DMS79 treated with DMSO at 0.1 percent for 48 hours (cell line): ENCODE measurements at regions not wholly inside any gene's neighbourhood (a gene's known extent, or its start where the extent isn't known, plus 50 kb on each side); places are given as distances from the start of the nearest gene placed in this dataset.
"Not testable (repeated sequence)": the region's sequence is repeated elsewhere in the genome, so short reads cannot be mapped to it uniquely, and the experiment has no call there.

ENCODE experiments used
- DNase-seq: peaks from one replicate; lab custom pipeline; 2025; lab: John Stamatoyannopoulos, UW

DNA sequence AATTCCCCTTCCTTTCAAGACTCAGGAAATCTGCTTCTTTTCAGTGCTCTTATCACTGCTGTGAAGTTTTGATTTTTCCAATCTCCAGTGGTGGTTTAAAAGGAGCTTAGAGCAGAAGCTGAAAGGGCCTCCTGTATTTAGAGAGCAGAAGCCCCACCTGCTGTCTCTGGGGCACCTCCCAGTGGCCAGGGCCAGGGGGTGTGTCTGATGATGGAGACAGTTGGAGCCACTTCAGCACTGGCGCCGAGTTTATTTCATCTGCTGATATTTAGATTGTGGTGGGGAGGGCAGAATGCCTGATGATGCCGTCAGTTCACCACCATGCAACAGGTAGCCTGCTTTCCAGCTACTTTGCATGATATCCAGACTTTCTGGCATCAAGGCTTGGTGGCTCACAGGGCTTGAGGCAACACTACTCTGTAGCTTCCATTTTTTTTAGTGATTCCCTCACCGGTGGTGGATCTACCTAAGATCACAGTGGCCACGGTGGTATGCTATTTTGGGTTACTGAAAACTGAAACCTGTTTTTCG, 371.9 kb downstream of the KCNRG start:
- DNase-seq = no peak

DNA sequence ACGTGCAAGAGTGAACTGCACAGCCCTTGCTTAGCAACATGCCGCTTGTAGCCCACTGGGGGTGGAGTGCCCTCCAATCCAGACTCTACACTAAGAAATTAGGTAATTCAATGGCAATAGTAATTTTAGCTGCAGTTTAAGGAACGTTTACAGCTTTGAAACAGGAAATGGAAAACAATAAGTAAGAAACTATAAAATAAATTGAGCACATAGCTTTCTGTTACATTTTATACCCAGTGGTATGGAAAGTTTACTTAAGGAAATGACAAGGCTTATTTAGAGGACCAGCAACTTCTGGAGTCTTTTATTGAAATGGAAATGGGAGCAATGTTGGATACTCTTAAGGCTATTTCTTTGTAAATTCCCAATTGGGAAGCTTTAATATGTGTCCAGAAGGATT, 373.2 kb downstream of the KCNRG start:
- no peak for DNase-seq

DNA sequence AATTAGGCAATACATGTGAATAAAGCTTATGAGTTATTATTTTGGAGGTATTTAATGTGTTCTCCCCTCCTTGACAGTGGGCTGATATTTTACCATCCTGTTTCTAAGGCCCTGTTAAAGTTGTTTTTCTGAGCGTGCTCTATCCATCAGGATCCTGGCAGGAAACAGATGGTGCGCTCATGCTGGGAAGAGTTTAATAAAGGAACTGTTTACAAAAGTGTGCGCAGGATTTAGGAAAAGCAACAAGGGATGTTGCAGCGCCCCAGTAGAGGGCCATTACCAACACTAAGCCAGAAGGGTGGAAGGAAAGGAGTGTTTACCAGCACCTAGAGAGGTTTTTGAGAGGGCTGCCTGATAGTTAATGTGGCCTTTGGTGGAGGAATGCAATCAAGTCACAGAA, 374.5 kb downstream of the KCNRG start:
- DNase-seq = no peak

DNA sequence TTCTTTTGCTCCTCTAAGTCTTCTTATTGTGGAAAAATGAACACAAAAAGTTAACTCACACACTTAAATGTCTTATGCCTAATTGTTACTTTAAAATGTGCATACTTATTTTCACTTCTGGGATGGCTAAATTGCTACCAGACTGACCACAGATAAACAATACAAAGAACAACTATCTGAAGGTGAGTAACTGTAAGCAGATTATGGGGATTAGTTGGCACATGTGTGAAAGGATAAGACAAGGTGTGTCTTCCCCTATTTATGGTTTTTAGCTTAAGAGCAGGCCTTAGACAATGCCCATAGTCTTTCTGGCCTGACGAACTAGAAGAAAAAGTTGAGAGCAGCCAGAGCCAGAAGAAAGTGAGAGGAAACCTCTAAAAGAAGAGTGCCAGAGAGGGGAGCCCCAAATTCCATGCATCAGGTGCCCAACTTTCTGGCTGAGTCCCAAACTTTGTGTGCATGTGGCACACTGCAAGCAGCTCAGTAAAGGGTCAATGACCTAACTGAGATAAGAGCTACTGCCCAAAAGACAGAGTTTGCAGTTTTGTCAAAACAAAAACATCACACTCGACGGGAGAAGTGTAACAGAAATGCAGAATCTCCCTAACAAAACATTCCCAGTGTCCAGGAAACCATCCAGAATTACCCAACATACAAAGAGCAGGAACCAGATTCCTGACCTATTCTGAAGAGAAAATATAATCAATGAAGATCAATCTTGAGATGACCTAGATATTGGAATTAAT, 375.4 kb downstream of the KCNRG start:
- no peak for DNase-seq

- DNase-seq = no peak
Measured at GRCh38 chr13:50392977-50393376, 377.7 kb downstream of the KCNRG start.

DNA sequence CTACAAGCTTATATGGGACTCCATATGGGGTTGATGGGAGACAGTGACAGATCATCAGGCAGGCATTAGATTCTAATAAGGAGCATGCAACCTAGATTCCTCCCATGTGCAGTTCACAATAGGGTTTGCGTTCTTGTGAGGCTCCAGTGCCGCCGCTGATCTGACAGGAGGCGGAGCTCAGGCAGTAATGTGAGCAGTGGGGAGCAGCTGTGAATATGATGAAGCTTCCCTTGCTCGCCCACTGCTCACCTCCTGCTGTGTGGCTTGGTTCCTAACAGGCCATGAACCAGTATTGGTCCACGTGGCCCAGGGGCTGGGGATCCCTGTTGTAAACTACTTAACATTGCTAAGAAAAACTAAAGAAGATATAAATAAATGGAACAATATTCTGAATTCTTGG, 378.4 kb downstream of the KCNRG start:
- DNase-seq = no peak

GRCh38 chr13:50396001-50396400, 380.8 kb downstream of the KCNRG start:
- no peak for DNase-seq

- DNase-seq = not testable (repeated sequence)
Measured at GRCh38 chr13:50396618-50397017, 381.4 kb downstream of the KCNRG start.

GRCh38 chr13:50400035-50400726, 384.9 kb downstream of the KCNRG start:
- DNase-seq = no peak

- DNase-seq = no peak
Measured at GRCh38 chr13:50401049-50401505, 385.8 kb downstream of the KCNRG start.

DNA sequence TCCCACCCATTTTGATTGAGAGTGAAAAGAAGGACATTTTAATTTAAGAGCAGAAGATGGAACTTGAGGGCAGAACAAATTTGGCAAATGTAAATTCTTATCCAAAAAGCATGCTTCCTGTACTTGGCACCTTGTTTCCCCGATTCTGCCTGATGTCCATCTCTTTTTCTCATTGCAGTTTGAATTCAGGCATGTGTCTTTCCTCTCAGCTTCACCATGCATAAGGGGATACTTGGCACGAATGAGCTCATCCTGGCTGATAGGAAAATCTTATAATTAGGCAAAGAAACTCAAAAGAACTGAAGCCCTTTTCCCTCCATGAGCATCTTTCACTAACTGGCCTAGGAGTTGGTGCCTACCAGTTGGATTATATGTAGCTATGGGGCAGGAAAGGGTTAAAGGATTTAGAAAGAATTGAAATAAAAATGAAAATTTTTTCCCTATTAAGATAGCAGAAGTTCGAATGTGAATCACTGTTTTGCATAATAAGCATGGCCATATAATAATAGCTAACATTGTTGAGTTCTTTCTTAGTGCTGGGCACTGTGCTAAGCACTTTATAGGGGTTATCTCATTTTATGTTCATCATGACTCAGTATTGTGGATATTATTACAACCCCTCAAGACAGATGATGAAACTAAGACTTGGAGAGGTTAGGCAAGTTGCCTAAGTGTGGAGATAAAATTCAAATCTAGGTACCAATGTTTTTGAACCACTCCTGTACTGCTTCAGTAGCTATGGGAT, 386.6 kb downstream of the KCNRG start:
- DNase-seq = no peak

DNA sequence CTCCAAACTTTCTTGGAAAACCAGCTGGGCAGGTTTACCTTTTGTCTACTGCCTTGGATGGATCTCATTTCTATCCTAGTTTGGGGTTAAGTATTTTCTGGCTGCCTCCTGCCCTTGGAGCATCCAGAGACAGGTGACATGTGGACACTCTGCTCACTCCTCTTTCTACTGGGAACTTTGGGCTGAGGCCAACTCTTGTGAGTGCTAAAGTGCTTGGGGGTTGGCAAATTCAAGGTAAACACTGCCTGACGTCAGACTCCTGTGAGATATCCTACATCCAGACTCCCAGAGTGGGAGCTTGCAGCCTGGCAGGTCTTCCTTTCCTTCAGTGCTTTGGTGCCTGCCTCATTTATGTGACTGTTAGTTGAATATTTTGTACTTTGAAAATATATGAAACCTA, 388.1 kb downstream of the KCNRG start:
- DNase-seq = peak; percentile 38

GRCh38 chr13:50404116-50404515, 388.9 kb downstream of the KCNRG start:
- DNase-seq = no peak

DNA sequence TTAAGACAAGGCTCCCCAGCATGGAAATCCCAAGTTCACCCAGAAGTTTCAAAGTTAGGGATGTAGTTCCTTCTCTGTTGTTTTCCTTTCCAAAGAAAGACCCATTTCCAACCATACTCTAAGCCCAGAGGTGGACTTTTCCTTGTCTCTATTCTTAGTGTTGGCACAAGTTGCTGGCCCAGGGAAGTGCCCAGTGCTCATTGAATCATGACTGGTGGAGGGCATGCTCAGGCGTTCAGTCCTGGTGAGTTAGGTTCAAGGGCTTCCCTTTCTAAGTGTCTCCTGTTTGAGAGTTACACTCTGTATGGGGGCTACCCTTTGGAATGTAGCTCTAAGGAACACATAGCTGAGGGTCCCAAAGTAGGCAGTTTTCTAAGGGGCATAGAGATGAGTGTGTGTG, 389.5 kb downstream of the KCNRG start:
- no peak for DNase-seq

DNA sequence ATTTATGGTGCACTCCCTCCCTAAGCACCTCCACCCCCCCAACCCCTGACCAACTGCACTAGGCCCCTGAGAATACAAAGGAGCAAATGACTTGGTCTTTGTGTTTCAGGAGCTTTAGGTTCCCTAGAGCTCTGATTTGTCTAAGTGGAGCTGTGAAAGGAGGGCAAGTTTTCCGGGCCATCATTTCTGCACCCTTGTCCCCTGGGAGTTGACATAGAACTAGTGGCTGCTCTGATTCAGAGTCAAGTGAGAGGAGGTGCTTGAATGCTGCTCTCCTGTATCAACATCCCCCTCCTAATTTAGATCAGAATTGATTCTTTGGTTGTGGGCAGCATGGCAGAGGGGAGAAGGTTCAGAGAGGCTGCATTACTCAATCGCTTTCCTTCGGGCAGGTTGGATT, 391.6 kb downstream of the KCNRG start:
- no peak for DNase-seq

- DNase-seq = no peak
Measured at GRCh38 chr13:50408068-50408467, 392.8 kb downstream of the KCNRG start.

DNA sequence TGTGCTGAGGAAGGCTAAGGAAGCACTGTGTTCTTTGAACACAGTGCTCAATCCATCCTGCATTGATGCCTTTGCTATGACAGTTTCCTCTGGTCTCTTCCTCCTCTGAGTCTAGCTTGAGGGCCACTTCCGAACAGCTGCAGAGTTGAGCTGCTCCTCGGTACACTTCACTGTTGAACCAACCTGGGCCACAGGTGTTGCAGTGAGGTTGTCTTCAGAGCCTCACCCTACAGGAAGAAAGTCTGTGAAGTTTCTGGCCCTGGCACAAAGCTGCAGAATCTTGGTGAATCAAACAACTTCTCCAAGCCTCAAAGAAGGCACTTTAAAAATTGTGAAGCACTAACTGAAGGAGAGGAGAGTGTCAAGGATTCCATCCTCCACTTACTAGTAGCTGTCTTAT, 394.0 kb downstream of the KCNRG start:
- DNase-seq = no peak

DNA sequence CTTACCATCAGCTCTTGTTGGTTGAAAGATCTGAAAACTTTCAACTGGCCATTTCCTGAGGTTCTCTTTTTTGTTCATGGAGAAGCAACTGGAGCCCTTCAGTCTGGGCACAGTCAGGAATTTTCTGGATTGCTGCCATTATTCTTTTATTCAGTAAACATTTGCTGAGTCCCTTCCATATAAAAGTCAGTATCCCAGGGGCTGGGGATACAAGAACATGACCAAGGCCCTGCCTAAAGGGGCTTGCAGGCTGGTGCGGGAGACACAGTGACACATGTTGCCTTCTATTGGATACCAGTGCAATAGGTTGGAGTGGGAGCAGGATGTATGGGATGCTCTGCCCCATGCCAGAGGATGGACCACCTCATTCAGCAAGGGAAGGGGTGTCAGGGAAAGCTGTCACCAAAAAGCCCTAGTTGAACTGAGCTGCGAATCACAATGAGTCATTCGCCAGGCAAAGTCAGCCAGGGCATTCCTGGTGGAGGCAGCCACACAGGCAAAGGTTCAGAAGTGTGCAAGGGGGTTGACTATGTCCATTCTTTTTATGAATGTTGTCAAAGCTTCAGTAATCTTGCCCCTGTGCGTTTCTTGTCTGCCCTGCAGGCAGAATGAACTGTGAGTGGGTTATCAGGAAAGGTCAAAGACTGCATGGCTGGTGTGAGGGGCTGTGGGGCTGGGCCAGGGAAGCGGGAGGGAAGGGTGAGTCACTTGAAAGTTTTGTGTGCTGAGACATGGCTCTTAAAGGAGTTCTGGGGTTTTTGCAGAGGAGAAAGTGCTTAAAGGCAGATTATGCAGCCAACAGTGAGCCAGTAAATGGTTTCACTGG, 395.9 kb downstream of the KCNRG start:
- DNase-seq = no peak

DNA sequence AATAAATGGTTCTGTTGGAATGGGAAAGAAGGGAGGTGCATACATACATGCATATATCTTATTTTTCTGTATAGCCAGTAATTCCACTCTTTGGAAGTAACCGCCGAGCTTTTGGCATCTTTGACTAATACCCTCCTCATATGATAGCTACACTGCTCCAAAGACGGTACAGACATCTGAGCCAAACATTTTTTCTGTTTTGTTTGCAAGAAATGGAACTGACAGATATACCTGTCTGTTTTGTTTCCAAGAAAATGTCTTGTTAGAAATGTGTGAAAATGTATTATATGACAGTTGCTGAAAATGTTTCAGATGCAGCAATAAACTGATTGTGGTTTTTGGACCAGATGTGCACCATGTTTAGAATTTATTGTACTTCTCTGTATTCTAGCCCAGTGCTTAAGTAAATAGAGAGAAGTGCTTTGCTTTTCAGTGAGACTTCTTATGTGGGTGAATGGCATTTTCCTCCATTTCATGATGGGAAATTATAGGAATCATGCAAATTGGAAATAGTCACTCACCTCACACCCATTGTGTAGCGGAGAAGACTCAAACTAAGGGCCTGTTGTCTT, 396.9 kb downstream of the KCNRG start:
- DNase-seq = peak; percentile 10

DNA sequence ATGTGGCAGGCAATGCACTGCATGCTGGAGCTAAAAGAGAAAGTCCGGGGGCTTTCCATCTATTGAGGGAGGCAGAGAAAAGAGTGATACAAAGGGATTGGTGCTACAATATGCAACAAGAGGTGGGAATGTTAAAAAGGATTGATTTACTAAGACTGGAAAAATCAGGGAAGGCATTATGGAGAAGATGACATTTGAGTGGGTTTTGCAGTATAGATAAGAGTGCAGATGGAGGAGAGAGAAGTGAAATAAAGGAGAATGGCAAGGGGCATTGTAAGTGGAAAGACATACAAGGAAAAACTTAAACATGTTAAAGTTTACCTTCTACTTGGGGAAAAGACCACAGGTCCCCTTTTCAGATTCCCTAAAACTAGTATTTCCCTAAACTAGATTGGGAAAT, 399.4 kb downstream of the KCNRG start:
- no peak for DNase-seq

DNA sequence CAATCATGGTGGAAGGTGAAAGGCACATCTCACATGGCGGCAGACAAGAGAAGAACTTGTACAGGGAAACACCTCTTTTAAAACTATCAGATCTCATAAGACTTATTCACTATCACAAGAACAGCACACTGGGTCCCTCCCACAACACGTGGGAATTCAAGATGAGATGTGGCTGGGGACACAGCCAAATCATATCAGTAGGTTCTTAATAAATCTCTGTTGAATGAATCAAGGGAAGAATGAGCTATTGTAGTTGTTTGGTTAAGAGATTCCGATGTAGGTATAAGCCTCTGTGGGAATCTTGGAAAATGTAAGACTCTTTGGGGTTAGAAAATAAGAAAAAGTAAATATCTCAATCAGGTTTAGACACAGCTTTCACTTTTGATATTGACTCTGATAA, 400.2 kb downstream of the KCNRG start:
- no peak for DNase-seq
